Kidney (tissue), 13 donors: ENCODE measurements at regions not wholly inside any gene's neighbourhood (a gene's known extent, or its start where the extent isn't known, plus 50 kb on each side); places are given as distances from the start of the nearest gene placed in this dataset.

Source experiments
- DNase-seq, 5 donors: peaks; one replicate each; pipeline ENCODE4 v3.0.0-alpha.2; 2013 to 2020
- FAIRE-seq: peaks from 2 replicates; lab custom pipeline; 2012; peaks lifted over from hg19 to GRCh38; lab: Jason Lieb, UNC
- H3K27ac ChIP-seq, 2 donors: one replicate each; pipeline ENCODE4 v1.7.0; 2013; ENCODE audit warnings: low read depth in 2 of 2, low read length in 2 of 2, inconsistent platforms in 1 of 2
- H3K27me3 ChIP-seq: one replicate; pipeline ENCODE4 v1.7.1; 2013; ENCODE audit warnings: low read length, inconsistent platforms; ENCODE audit not compliant: control insufficient read depth, insufficient read depth
- H3K36me3 ChIP-seq, 3 donors: one replicate each; pipeline versions ENCODE4 v1.7.0 to v1.7.1; 2013; ENCODE audit warnings: low read length in 3 of 3, control low read depth in 1 of 3, inconsistent platforms in 1 of 3; ENCODE audit not compliant: insufficient read depth in 3 of 3, control insufficient read depth in 2 of 3
- H3K4me1 ChIP-seq, 3 donors: one replicate each; pipeline versions ENCODE4 v1.7.0 to v1.7.1; 2013; ENCODE audit warnings: low read length in 3 of 3, inconsistent platforms in 1 of 3, low read depth in 1 of 3; ENCODE audit not compliant: control insufficient read depth in 2 of 3, insufficient read depth in 2 of 3
- H3K4me3 ChIP-seq, 3 donors: one replicate each; pipeline versions ENCODE4 v1.7.0 to v1.8.1; 2013; ENCODE audit warnings: low read length in 3 of 3, control low read depth in 1 of 3, inconsistent platforms in 1 of 3
- H3K9ac ChIP-seq, 3 donors: one replicate each; pipeline versions ENCODE4 v1.7.0 to v1.7.1; 2013; ENCODE audit warnings: low read length in 3 of 3, control low read depth in 1 of 3, inconsistent platforms in 1 of 3
- H3K9me3 ChIP-seq, 3 donors: one replicate each; pipeline versions ENCODE4 v1.7.0 to v1.7.1; 2013; ENCODE audit warnings: low read length in 3 of 3, control low read depth in 1 of 3, inconsistent platforms in 1 of 3; ENCODE audit not compliant: control insufficient read depth in 2 of 3, insufficient read depth in 1 of 3
- intact Hi-C: fragments of 100-400 bp; cut with DNase I; formaldehyde crosslinking; loops from one replicate; pipeline ENCODE4 v1.11.1; 2022
- TF ChIP-seq, protein P1 (sequence below): IDR thresholded peaks from 3 replicates; pipeline ENCODE4 v1.5.1; 2012; ENCODE audit warnings: mild to moderate bottlenecking, moderate library complexity, borderline replicate concordance; ENCODE audit not compliant: insufficient read depth; ENCODE audit errors: extremely low read depth
- donor health status: control.
- donor health status: control.
- donor health status: control.
- donor health status: control.
- donor health status: control.
- donor health status: DM: yes; HTN: yes; CAD: no.
- donor health status: Normal renal cell carcinoma (clear cell type).

DNA sequence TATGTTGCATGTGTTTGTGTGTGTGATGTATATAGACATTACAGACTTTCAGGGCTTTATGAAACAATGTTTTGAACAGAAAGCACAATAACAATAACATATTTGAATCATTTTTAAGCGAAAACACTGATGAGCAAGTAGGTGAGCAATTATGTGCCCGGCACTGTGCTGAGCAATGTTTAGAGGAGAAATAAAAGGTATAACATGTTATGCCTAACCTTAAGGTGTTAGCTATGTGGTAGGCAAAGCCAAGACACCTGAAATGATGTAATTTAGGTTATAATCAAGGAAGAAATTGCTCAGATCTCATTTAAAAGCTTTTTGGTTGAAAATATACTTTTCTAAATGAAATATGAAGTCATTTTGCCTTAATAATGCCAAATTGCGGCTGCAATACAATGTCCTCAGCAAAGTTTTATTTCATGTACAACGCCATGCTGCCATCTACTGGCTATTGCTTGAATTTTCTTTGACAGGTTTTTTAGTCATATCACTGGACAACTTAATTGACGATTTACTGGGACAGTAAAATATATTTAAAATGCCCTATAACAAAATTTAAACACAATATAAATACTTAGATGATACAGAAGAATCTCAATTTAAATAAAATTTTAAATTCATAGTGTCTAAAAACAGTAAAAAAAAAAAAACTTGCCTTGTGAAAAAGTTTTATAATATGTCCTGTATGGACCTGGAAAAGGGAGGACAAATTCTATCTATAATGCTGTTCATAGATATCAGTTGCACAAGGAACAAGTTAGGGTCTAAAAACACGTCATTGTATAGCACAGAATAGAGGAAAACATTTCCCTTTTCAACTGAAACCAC, 131.1 kb upstream of the CDK1 start:
- Histone ChIP-seq H3K27ac (no peak overlapping the region), H3K9me3 (no peaks in the 10 kb centered on the region), H3K9ac (no peak overlapping the region), H3K4me1 (peaks cover 0 to 17% (median 8%) of the 10 kb centered on the region in 3 donors), H3K36me3 (no peaks in the 10 kb centered on the region), H3K27me3 (no peaks in the 10 kb centered on the region), H3K4me3 (no peak overlapping the region)
- DNase-seq (peak in 3 of 5 donors; percentile 36 to 82 (median 76)), FAIRE-seq (peak; percentile 98)
- intact Hi-C loops, result loop anchor here (5.0 kb wide), 1 partner anchor 200 kb away; no protein-coding TSS in a partner anchor
- TF ChIP-seq, protein P1, sequence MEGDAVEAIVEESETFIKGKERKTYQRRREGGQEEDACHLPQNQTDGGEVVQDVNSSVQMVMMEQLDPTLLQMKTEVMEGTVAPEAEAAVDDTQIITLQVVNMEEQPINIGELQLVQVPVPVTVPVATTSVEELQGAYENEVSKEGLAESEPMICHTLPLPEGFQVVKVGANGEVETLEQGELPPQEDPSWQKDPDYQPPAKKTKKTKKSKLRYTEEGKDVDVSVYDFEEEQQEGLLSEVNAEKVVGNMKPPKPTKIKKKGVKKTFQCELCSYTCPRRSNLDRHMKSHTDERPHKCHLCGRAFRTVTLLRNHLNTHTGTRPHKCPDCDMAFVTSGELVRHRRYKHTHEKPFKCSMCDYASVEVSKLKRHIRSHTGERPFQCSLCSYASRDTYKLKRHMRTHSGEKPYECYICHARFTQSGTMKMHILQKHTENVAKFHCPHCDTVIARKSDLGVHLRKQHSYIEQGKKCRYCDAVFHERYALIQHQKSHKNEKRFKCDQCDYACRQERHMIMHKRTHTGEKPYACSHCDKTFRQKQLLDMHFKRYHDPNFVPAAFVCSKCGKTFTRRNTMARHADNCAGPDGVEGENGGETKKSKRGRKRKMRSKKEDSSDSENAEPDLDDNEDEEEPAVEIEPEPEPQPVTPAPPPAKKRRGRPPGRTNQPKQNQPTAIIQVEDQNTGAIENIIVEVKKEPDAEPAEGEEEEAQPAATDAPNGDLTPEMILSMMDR, result peak; percentile 85

DNA sequence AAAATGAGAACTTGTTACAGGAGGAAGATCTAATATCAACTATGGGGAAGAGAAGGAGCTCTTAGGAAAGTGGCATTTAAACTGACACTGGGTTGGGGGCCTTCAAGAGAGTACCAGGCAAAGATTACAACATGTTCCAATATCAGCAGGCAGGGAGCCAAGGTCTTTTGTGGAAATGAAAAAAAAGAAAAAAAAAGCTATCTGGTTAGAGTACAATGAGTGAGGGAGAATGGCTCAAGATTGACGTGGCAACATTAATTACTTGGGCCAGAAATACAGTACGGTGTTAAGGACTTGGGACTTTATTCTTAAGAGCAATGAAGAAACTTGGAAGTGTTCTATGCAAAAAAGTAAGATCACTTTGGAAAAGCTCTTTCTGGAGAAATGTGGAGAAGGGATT, 132.3 kb upstream of the CDK1 start:
- DNase-seq, result no peak
- H3K9ac ChIP-seq, result no peak overlapping the region
- FAIRE-seq, result no peak
- H3K36me3 ChIP-seq, result no peaks in the 10 kb centered on the region
- peaks cover 0 to 14% (median 8%) of the 10 kb centered on the region in 3 donors for H3K4me1 ChIP-seq
- intact Hi-C loops, result loop anchor here (5.0 kb wide), 1 partner anchor 199 kb away; no protein-coding TSS in a partner anchor
- H3K4me3 ChIP-seq, result no peak overlapping the region
- TF ChIP-seq, protein P1, result no peak
- no peaks in the 10 kb centered on the region for H3K27me3 ChIP-seq
- H3K27ac ChIP-seq, result no peak overlapping the region
- no peaks in the 10 kb centered on the region for H3K9me3 ChIP-seq

DNA sequence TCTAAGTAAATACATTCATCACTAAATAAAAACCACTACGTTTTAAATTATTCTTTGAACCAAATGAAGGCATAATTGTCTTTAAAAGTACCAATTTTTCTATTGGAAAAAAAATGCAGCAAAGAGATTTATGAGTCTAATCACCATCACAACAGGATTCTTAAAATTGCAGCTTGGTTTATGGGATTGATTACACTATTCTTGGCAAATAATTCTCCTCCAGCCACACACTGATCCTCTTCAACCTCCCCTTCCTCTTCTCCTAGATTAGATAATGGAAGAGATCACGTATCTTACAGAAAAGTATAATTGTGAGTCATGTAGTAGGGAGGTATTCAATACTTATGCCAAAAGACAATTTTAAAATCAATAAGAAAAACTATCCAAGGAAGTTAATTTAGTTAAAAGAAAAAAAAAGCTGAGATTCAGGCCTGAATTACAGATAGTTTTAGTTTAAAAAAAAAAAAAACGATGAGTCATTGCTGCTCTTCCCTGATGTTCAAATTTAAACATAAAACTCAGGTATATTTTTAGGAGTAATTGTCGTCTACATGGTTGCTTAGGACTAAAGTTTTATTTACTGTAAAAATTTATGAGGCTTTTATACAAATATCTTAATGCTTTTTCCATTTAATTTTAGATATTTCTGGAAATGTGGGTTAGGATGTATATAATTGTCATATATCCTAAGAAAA, 133.7 kb upstream of the CDK1 start:
- no peak overlapping the region for H3K9ac ChIP-seq
- H3K27ac ChIP-seq, result no peak overlapping the region
- TF ChIP-seq, protein P1, result no peak
- peaks cover 0 to 5% (median 4%) of the 10 kb centered on the region in 3 donors for H3K4me1 ChIP-seq
- H3K4me3 ChIP-seq, result no peak overlapping the region
- no peaks in the 10 kb centered on the region for H3K27me3 ChIP-seq
- DNase-seq (no peak), FAIRE-seq (peak; percentile 13)
- intact Hi-C loops, result loop anchor here (5.0 kb wide), 1 partner anchor 197 kb away; no protein-coding TSS in a partner anchor
- H3K9me3 ChIP-seq, result no peaks in the 10 kb centered on the region
- H3K36me3 ChIP-seq, result no peaks in the 10 kb centered on the region
